SK-N-SH (cell line): ENCODE measurements at regions not wholly inside any gene's neighbourhood (a gene's known extent, or its start where the extent isn't known, plus 50 kb on each side); places are given as distances from the start of the nearest gene placed in this dataset.

Experiments
- CTCF ChIA-PET: fragments of 300-600, 350-600 bp; formaldehyde crosslinking; extraction: SDS; loops from one replicate; lab custom pipeline; 2021; lab: Yijun Ruan, JAX
- POLR2A ChIA-PET: fragments of 350-600 bp; sonication (Branson Sonifier 250); formaldehyde crosslinking; extraction: SDS; loops from one replicate; lab custom pipeline; 2020; ENCODE audit warnings: antibody characterized with exemption, inconsistent platforms; lab: Yijun Ruan, JAX
- DNase-seq: peaks from one replicate; pipeline ENCODE4 v3.0.0; 2012
- H2AFZ ChIP-seq: fragments of 200-600 bp; sonication (generic); 2 replicates; pipeline ENCODE4 v1.8.1; 2016; ENCODE audit warnings: antibody characterized with exemption, mild to moderate bottlenecking, low read depth
- H3F3A ChIP-seq: fragments of 200-600 bp; sonication (generic); replicated peaks from 2 replicates; pipeline ENCODE3; 2016; ENCODE audit warnings: antibody characterized with exemption, mild to moderate bottlenecking; ENCODE audit not compliant: insufficient read depth
- H3K27ac ChIP-seq, 2 experiments: fragments of 200-500 bp in 1 of 2; fragments of 200-600 bp in 1 of 2; sonication (Bioruptor generic) in 1 of 2; sonication (generic), shearing (Covaris generic) in 1 of 2; 2 replicates each; pipeline versions ENCODE4 v1.5.1 to v1.6.1; 2014 to 2016; ENCODE audit warnings: low read depth in 2 of 2, inconsistent platforms in 1 of 2, low read length in 1 of 2, mild to moderate bottlenecking in 1 of 2, mixed read lengths in 1 of 2
- H3K27me3 ChIP-seq: fragments of 200-600 bp; sonication (generic), shearing (Covaris generic); 2 replicates; pipeline ENCODE4 v1.6.1; 2016; ENCODE audit warnings: mixed run types; ENCODE audit not compliant: insufficient read depth
- H3K36me3 ChIP-seq, 2 experiments: fragments of 200-500 bp in 1 of 2; fragments of 200-600 bp in 1 of 2; sonication (Bioruptor generic) in 1 of 2; sonication (generic) in 1 of 2; replicated peaks in 1 of 2; 2 replicates each; pipeline versions ENCODE3 to v1.5.1; 2014 to 2016; ENCODE audit warnings: low read length in 1 of 2, mild to moderate bottlenecking in 1 of 2; ENCODE audit not compliant: insufficient read depth in 2 of 2, control insufficient read depth in 1 of 2
- H3K4me1 ChIP-seq, 2 experiments: fragments of 200-500 bp in 1 of 2; fragments of 200-600 bp in 1 of 2; sonication (Bioruptor generic) in 1 of 2; sonication (generic), shearing (Covaris generic) in 1 of 2; 2 replicates each; pipeline versions ENCODE4 v1.5.1 to v1.6.1; 2014 to 2016; ENCODE audit warnings: low read depth in 1 of 2, low read length in 1 of 2, mixed run types in 1 of 2; ENCODE audit not compliant: insufficient read depth in 2 of 2, control insufficient read depth in 1 of 2
- H3K4me2 ChIP-seq: fragments of 200-600 bp; sonication (generic), shearing (Covaris generic); 2 replicates; pipeline ENCODE4 v1.6.1; 2017; ENCODE audit warnings: mixed run types
- H3K4me3 ChIP-seq, 2 experiments: fragments of 200-500 bp in 1 of 2; fragments of 200-600 bp in 1 of 2; sonication (Bioruptor generic) in 1 of 2; sonication (generic), shearing (Covaris generic) in 1 of 2; 2 replicates each; pipeline versions ENCODE4 v1.5.1 to v1.8.1; 2014 to 2016; ENCODE audit warnings: low read depth in 2 of 2, inconsistent platforms in 1 of 2, low read length in 1 of 2, mild to moderate bottlenecking in 1 of 2, mixed read lengths in 1 of 2, moderate library complexity in 1 of 2
- H3K79me2 ChIP-seq: fragments of 200-600 bp; sonication (generic); 2 replicates; pipeline ENCODE4 v1.8.1; 2017; ENCODE audit warnings: mild to moderate bottlenecking; ENCODE audit not compliant: insufficient read depth
- H3K9ac ChIP-seq: fragments of 200-600 bp; sonication (generic); 2 replicates; pipeline ENCODE4 v1.6.1; 2017; ENCODE audit warnings: mixed run types
- H3K9me2 ChIP-seq: fragments of 200-600 bp; sonication (generic); 2 replicates; pipeline ENCODE4 v1.6.1; 2017; ENCODE audit warnings: mixed run types
- H3K9me3 ChIP-seq: fragments of 200-600 bp; sonication (generic); 2 replicates; pipeline ENCODE4 v1.6.1; 2017; ENCODE audit warnings: mixed run types, mild to moderate bottlenecking, moderate library complexity
- H4K20me1 ChIP-seq: fragments of 200-600 bp; sonication (generic); 2 replicates; pipeline ENCODE4 v1.6.1; 2017; ENCODE audit warnings: mild to moderate bottlenecking, mixed run types; ENCODE audit not compliant: insufficient read depth
- EP300 ChIP-seq, 2 experiments: IDR thresholded peaks; 2 replicates each; pipeline versions ENCODE4 v1.4.0 to v1.6.1; 2012; ENCODE audit warnings: borderline replicate concordance in 1 of 2, low read depth in 1 of 2, low read length in 1 of 2
- EZH2phosphoT487 ChIP-seq: fragments of 200-600 bp; sonication (generic); IDR thresholded peaks from 2 replicates; pipeline ENCODE4 v1.6.1; 2017; ENCODE audit warnings: low read depth, mixed run types, mild to moderate bottlenecking, antibody characterized with exemption, moderate library complexity, borderline replicate concordance
- FOXM1 ChIP-seq: IDR thresholded peaks from 2 replicates; pipeline ENCODE4 v1.4.0; 2012; ENCODE audit warnings: low read depth, mild to moderate bottlenecking
- SIN3A ChIP-seq: IDR thresholded peaks from 2 replicates; pipeline ENCODE4 v1.6.1; 2012; ENCODE audit warnings: low read depth, mild to moderate bottlenecking, low read length, moderate library complexity, borderline replicate concordance
- TAF1 ChIP-seq: IDR thresholded peaks from 2 replicates; pipeline ENCODE4 v1.6.1; 2012; ENCODE audit warnings: low read depth, mild to moderate bottlenecking, low read length, moderate library complexity, borderline replicate concordance
- TCF12 ChIP-seq: IDR thresholded peaks from 2 replicates; pipeline ENCODE4 v1.4.0; 2012
- TEAD4 ChIP-seq: IDR thresholded peaks from 2 replicates; pipeline ENCODE4 v1.4.0; 2012; ENCODE audit warnings: mild to moderate bottlenecking, borderline replicate concordance; ENCODE audit not compliant: insufficient read depth
- WGBS: methylation state at CpG from one replicate; pipeline ENCODE4 v1.1.6; 2017; ENCODE audit warnings: low lambda C conversion rate; 5-methylcytosine and 5-hydroxymethylcytosine counted together
- TF ChIP-seq, protein P1 (sequence below): IDR thresholded peaks from 2 replicates; pipeline ENCODE4; 2012

GRCh38 chr2:38432820-38433606 lies 55.9 kb upstream of the ATL2 start:
- Histone ChIP-seq H3K27me3 (no peaks in the 10 kb centered on the region), H3K4me3 (no peak overlapping the region), H3F3A (no peaks in the 10 kb centered on the region), H4K20me1 (no peaks in the 10 kb centered on the region), H3K4me1 (peaks cover 0 to 16% of the 10 kb centered on the region in 2 experiments; a peak in 1 of 4 replicates), H3K9me2 (no peaks in the 10 kb centered on the region), H3K27ac (no peak overlapping the region), H2AFZ (no peak overlapping the region), H3K36me3 (no peaks in the 10 kb centered on the region), H3K4me2 (no peak overlapping the region), H3K79me2 (no peaks in the 10 kb centered on the region), H3K9ac (no peak overlapping the region), H3K9me3 (no peaks in the 10 kb centered on the region)
- ChIA-PET POLR2A (no interaction called here), CTCF (interaction anchor here (0.6 to 1.7 kb wide), 5 partner anchors 14 to 194 kb away, joined by 3 to 4 read pairs (median 3); partner anchors contain the start of gene ATL2)
- 84% methylated on average over 8 of the region's 8 CpGs for WGBS
- TF ChIP-seq, protein P1, sequence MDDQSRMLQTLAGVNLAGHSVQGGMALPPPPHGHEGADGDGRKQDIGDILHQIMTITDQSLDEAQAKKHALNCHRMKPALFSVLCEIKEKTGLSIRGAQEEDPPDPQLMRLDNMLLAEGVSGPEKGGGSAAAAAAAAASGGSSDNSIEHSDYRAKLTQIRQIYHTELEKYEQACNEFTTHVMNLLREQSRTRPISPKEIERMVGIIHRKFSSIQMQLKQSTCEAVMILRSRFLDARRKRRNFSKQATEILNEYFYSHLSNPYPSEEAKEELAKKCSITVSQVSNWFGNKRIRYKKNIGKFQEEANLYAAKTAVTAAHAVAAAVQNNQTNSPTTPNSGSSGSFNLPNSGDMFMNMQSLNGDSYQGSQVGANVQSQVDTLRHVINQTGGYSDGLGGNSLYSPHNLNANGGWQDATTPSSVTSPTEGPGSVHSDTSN, result no peak
- TF ChIP-seq EP300 (IDR thresholded peaks at IDR 0.05; ENCODE audit: borderline replicate concordance in 1 of 2, low read depth in 1 of 2, low read length in 1 of 2) (no peak), EZH2phosphoT487 (no peak)
- DNase-seq, result no peak

- H3F3A ChIP-seq, result no peaks in the 10 kb centered on the region
- 92% methylated on average over 12 of the region's 19 CpGs for WGBS
- no peak for TF ChIP-seq EP300 (IDR thresholded peaks at IDR 0.05; ENCODE audit: borderline replicate concordance in 1 of 2, low read depth in 1 of 2, low read length in 1 of 2)
- TF ChIP-seq SIN3A, result no peak
- no peak for TF ChIP-seq TCF12
- TF ChIP-seq TAF1, result no peak
These were observed 53.6 kb upstream of the ATL2 start for GRCh38 chr2:38430597-38431207.

DNA sequence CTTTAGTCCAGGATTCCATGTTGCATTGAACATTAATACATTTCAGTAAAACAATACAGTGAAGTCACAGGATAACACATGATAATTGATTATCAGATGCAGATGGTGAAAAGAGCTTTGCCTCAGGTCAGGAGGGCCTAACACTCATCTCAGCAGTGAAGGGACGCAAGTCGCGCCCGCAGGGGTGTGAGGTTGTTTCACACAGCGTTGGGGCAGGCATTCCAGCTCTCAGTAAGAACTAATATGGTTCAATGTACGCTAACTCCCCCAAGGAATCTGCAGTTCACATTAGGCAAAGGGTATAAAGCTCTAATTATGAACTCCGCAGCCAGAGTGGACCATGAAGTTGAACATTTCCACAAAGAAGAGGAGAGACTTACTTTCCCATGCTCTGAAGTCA lies 53.1 kb upstream of the ATL2 start:
- Histone ChIP-seq H3K4me1 (peaks cover 0 to 5% of the 10 kb centered on the region in 2 experiments; a peak in 1 of 4 replicates), H3K36me3 (no peaks in the 10 kb centered on the region), H3K4me3 (no peak overlapping the region), H3K79me2 (no peaks in the 10 kb centered on the region), H2AFZ (no peak overlapping the region), H3K9me3 (no peaks in the 10 kb centered on the region), H3K27ac (no peak overlapping the region), H4K20me1 (no peaks in the 10 kb centered on the region), H3F3A (no peaks in the 10 kb centered on the region), H3K27me3 (0 out of 2 replicates have a peak, but pooled peaks cover 4% of the 10 kb centered on the region), H3K9ac (no peak overlapping the region), H3K4me2 (no peak overlapping the region), H3K9me2 (no peaks in the 10 kb centered on the region)
- no peak for DNase-seq
- WGBS, result 89% methylated on average over 7 of the region's 7 CpGs
- no peak for TF ChIP-seq FOXM1
- TF ChIP-seq EZH2phosphoT487, result no peak
- TF ChIP-seq TEAD4, result no peak
- ChIA-PET POLR2A (no interaction called here), CTCF (interaction anchor here (0.7 to 2.2 kb wide), 5 partner anchors 12 to 336 kb away, joined by 3 to 7 read pairs (median 3); no protein-coding TSS in a partner anchor)

More at GRCh38 chr2:38430597-38431207, 53.6 kb upstream of the ATL2 start:
- H3K27ac ChIP-seq, result no peak overlapping the region
- no peak overlapping the region for H2AFZ ChIP-seq
- ChIA-PET CTCF (interaction anchor here (0.7 to 2.2 kb wide), 4 partner anchors 12 to 337 kb away, joined by 3 to 7 read pairs (median 3); no protein-coding TSS in a partner anchor), POLR2A (no interaction called here)
- H3K9me3 ChIP-seq, result no peaks in the 10 kb centered on the region
- H3K4me2 ChIP-seq, result no peak overlapping the region
- H3K4me1 ChIP-seq, result peaks cover 0 to 9% of the 10 kb centered on the region in 2 experiments; a peak in 1 of 4 replicates
- H3K4me3 ChIP-seq, result no peak overlapping the region
- H3K9ac ChIP-seq, result no peak overlapping the region
- no peak for DNase-seq
- H3K79me2 ChIP-seq, result no peaks in the 10 kb centered on the region
- no peaks in the 10 kb centered on the region for H3K36me3 ChIP-seq
- no peaks in the 10 kb centered on the region for H3K9me2 ChIP-seq
- H3K27me3 ChIP-seq, result 0 out of 2 replicates have a peak, but pooled peaks cover under 1% of the 10 kb centered on the region
- H4K20me1 ChIP-seq, result no peaks in the 10 kb centered on the region
